ENCODE measurements at regions not wholly inside any gene's neighbourhood (a gene's known extent, or its start where the extent isn't known, plus 50 kb on each side); places are given as distances from the start of the nearest gene placed in this dataset.

DNA sequence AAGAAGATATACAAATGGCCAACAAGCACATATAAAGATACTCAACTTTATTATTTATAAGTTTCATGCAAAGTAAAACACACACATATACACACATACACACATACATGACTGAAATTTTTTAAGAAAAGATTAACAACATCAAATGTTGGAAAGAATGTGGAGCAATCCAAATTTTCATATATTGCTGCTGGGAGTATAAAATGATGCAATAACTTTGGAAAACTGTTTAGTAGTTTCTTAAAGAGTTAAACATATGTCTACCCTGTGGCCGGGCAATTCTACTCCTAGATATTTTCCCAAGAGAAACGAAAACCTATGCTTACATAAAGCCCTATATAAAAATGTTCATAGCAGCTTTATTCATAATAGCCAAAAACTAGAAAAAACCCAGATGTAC lies 99.8 kb upstream of the NR4A3 start:
- H3K36me3 ChIP-seq (replicated peaks in 1 of 2; ENCODE audit: control insufficient read depth in 2 of 2, insufficient read depth in 2 of 2, low read length in 2 of 2), result no peaks in the 10 kb centered on the region
- WGBS, 2 donors (ENCODE audit: extremely low coverage in 2 of 2, insufficient read length in 2 of 2, insufficient replicate concordance in 1 of 2), result no CpG with 5 or more reads among the region's 2 CpGs

DNA sequence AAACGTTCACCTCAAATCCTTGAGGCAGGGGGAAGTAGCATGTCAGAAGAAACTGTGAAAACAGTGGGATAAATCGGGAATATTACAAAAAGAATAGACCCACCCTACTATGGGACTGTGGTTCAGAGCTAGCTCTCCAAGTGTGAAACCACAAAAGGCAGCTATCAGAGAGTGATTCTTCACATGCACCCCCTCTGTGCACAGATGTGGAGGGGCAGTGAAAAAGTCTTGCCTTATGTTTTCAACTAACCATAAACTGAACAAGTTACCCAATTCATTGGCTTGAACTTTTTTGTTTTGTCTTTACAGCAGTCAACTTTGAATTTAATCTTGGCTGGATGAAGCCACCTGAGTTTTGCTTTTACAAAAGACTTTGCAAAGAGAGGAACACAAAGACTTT lies 98.8 kb upstream of the NR4A3 start:
- Histone ChIP-seq H3K9me3 (replicated peaks in 1 of 2; ENCODE audit: control insufficient read depth in 2 of 2, insufficient read depth in 1 of 2, low read depth in 1 of 2, low read length in 2 of 2) (peaks cover 0 to 2% of the 10 kb centered on the region in 2 donors), H3K18ac (ENCODE audit: low read length) (no peak overlapping the region), H3K23ac (ENCODE audit: low read depth, low read length, poor library complexity) (no peak overlapping the region), H4K91ac (ENCODE audit: low read depth, low read length, poor library complexity) (no peak overlapping the region), H3K4me1 (ENCODE audit: control insufficient read depth in 2 of 2, insufficient read depth in 1 of 2, low read depth in 1 of 2, low read length in 2 of 2) (no peaks in the 10 kb centered on the region), H3K14ac (ENCODE audit: low read length) (no peak overlapping the region), H3K36me3 (replicated peaks in 1 of 2; ENCODE audit: control insufficient read depth in 2 of 2, insufficient read depth in 2 of 2, low read length in 2 of 2) (no peaks in the 10 kb centered on the region), H2AK5ac (ENCODE audit: low read depth, low read length) (no peak overlapping the region), H2BK15ac (ENCODE audit: low read length) (no peak overlapping the region), H2BK5ac (ENCODE audit: low read length) (no peak overlapping the region), H4K8ac (ENCODE audit: low read depth, low read length) (no peak overlapping the region), H3K79me1 (ENCODE audit: low read depth, low read length) (no peaks in the 10 kb centered on the region), H2BK12ac (ENCODE audit: low read length) (no peak overlapping the region), H3K4me2 (ENCODE audit: insufficient read depth, low read length, poor library complexity, severe bottlenecking) (no peak overlapping the region), H3K4ac (ENCODE audit: low read length) (no peak overlapping the region), H2AFZ (ENCODE audit: low read length) (no peak overlapping the region), H3K9ac (ENCODE audit: low read depth, low read length, poor library complexity) (no peak overlapping the region), H3K27ac (replicated peaks; ENCODE audit: low read length) (no peak overlapping the region), H2BK120ac (ENCODE audit: low read depth, low read length) (no peak overlapping the region), H3K4me3 (ENCODE audit: low read length in 2 of 2) (no peak overlapping the region), H3K27me3 (ENCODE audit: control insufficient read depth in 3 of 3, insufficient read depth in 3 of 3, low read depth in 1 of 3, low read length in 3 of 3) (no peaks in the 10 kb centered on the region)
- WGBS, 2 donors (ENCODE audit: extremely low coverage in 2 of 2, insufficient read length in 2 of 2, insufficient replicate concordance in 1 of 2), result no CpG with 5 or more reads among the region's 2 CpGs
- no peak for DNase-seq (ENCODE audit: low spot score)

More for the DNA sequence above, 99.8 kb upstream of the NR4A3 start:
- Histone ChIP-seq H3K4me3 (ENCODE audit: low read length in 2 of 2) (no peak overlapping the region), H3K4me1 (ENCODE audit: control insufficient read depth in 2 of 2, insufficient read depth in 1 of 2, low read depth in 1 of 2, low read length in 2 of 2) (no peaks in the 10 kb centered on the region), H2AK5ac (ENCODE audit: low read depth, low read length) (no peak overlapping the region), H2BK5ac (ENCODE audit: low read length) (no peak overlapping the region), H2BK15ac (ENCODE audit: low read length) (no peak overlapping the region), H3K27ac (replicated peaks; ENCODE audit: low read length) (no peak overlapping the region), H3K4me2 (ENCODE audit: insufficient read depth, low read length, poor library complexity, severe bottlenecking) (no peak overlapping the region), H3K14ac (ENCODE audit: low read length) (no peak overlapping the region), H4K8ac (ENCODE audit: low read depth, low read length) (no peak overlapping the region), H2AFZ (ENCODE audit: low read length) (no peak overlapping the region), H3K9ac (ENCODE audit: low read depth, low read length, poor library complexity) (no peak overlapping the region), H3K18ac (ENCODE audit: low read length) (no peak overlapping the region), H3K27me3 (ENCODE audit: control insufficient read depth in 3 of 3, insufficient read depth in 3 of 3, low read depth in 1 of 3, low read length in 3 of 3) (no peaks in the 10 kb centered on the region), H2BK12ac (ENCODE audit: low read length) (no peak overlapping the region), H3K23ac (ENCODE audit: low read depth, low read length, poor library complexity) (no peak overlapping the region), H4K91ac (ENCODE audit: low read depth, low read length, poor library complexity) (no peak overlapping the region), H3K4ac (ENCODE audit: low read length) (no peak overlapping the region), H2BK120ac (ENCODE audit: low read depth, low read length) (no peak overlapping the region), H3K79me1 (ENCODE audit: low read depth, low read length) (no peaks in the 10 kb centered on the region), H3K9me3 (replicated peaks in 1 of 2; ENCODE audit: control insufficient read depth in 2 of 2, insufficient read depth in 1 of 2, low read depth in 1 of 2, low read length in 2 of 2) (peaks cover 0 to 2% of the 10 kb centered on the region in 2 donors)
- no peak for DNase-seq (ENCODE audit: low spot score)

DNA sequence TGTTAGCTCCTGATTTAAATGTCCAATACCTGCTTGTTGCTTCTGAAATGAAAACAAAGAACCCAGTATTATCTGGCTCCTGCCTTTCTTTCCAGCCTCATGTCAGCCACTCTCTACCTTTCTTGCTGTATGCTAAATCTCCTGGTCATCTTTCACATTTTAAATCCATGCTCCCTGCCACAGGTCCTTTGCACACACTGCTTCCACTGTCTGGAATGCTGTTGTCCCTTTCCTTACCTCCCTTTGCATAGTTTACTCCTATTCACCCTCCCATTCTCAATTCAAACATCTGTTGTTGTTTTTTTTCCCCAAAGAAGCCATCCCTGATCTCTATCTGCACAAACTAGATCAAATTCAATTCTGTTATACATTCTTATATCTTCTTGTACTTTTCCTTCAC lies 97.0 kb upstream of the NR4A3 start:
- Histone ChIP-seq H3K14ac (ENCODE audit: low read length) (no peak overlapping the region), H3K23ac (ENCODE audit: low read depth, low read length, poor library complexity) (no peak overlapping the region), H3K27me3 (ENCODE audit: control insufficient read depth in 3 of 3, insufficient read depth in 3 of 3, low read depth in 1 of 3, low read length in 3 of 3) (no peaks in the 10 kb centered on the region), H2AK5ac (ENCODE audit: low read depth, low read length) (no peak overlapping the region), H3K4ac (ENCODE audit: low read length) (no peak overlapping the region), H3K9me3 (replicated peaks in 1 of 2; ENCODE audit: control insufficient read depth in 2 of 2, insufficient read depth in 1 of 2, low read depth in 1 of 2, low read length in 2 of 2) (peaks cover 0 to 2% of the 10 kb centered on the region in 2 donors), H3K27ac (replicated peaks; ENCODE audit: low read length) (no peak overlapping the region), H3K4me2 (ENCODE audit: insufficient read depth, low read length, poor library complexity, severe bottlenecking) (no peak overlapping the region), H3K18ac (ENCODE audit: low read length) (no peak overlapping the region), H2BK12ac (ENCODE audit: low read length) (no peak overlapping the region), H3K36me3 (replicated peaks in 1 of 2; ENCODE audit: control insufficient read depth in 2 of 2, insufficient read depth in 2 of 2, low read length in 2 of 2) (no peaks in the 10 kb centered on the region), H3K4me1 (ENCODE audit: control insufficient read depth in 2 of 2, insufficient read depth in 1 of 2, low read depth in 1 of 2, low read length in 2 of 2) (no peaks in the 10 kb centered on the region), H2BK15ac (ENCODE audit: low read length) (no peak overlapping the region), H3K9ac (ENCODE audit: low read depth, low read length, poor library complexity) (no peak overlapping the region), H3K4me3 (ENCODE audit: low read length in 2 of 2) (no peak overlapping the region), H2BK120ac (ENCODE audit: low read depth, low read length) (no peak overlapping the region), H2AFZ (ENCODE audit: low read length) (no peak overlapping the region), H4K8ac (ENCODE audit: low read depth, low read length) (no peak overlapping the region), H4K91ac (ENCODE audit: low read depth, low read length, poor library complexity) (no peak overlapping the region), H2BK5ac (ENCODE audit: low read length) (no peak overlapping the region), H3K79me1 (ENCODE audit: low read depth, low read length) (no peaks in the 10 kb centered on the region)
- no peak for DNase-seq (ENCODE audit: low spot score)

DNA sequence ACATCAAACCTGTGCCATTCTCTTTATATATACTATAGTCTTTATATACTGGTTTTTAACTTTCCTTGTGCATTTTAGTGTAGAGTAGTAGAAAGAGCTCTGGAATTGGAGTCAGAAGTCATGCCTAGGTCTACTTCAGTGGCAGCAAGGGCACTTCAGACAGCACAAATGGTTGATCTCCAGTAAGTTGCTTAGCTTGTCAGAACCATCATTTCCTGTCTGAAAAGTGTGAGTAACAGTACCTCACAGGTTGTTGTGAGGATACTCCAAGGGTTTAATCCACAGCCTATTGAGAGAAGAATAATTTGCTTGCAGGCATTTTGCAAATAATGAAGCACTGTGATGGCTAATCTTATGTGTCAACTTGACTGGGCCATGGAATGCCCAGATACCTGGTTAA lies 95.8 kb upstream of the NR4A3 start:
- Histone ChIP-seq H3K79me1 (ENCODE audit: low read depth, low read length) (peaks cover 1% of the 10 kb centered on the region), H3K9me3 (replicated peaks in 1 of 2; ENCODE audit: control insufficient read depth in 2 of 2, insufficient read depth in 1 of 2, low read depth in 1 of 2, low read length in 2 of 2) (no peaks in the 10 kb centered on the region), H3K4me1 (ENCODE audit: control insufficient read depth in 2 of 2, insufficient read depth in 1 of 2, low read depth in 1 of 2, low read length in 2 of 2) (peaks cover 0 to 3% of the 10 kb centered on the region in 2 donors), H3K9ac (ENCODE audit: low read depth, low read length, poor library complexity) (no peak overlapping the region), H3K18ac (ENCODE audit: low read length) (no peak overlapping the region), H2BK120ac (ENCODE audit: low read depth, low read length) (no peak overlapping the region), H3K36me3 (replicated peaks in 1 of 2; ENCODE audit: control insufficient read depth in 2 of 2, insufficient read depth in 2 of 2, low read length in 2 of 2) (no peaks in the 10 kb centered on the region), H2BK5ac (ENCODE audit: low read length) (no peak overlapping the region), H2BK12ac (ENCODE audit: low read length) (no peak overlapping the region), H2AFZ (ENCODE audit: low read length) (no peak overlapping the region), H3K4me2 (ENCODE audit: insufficient read depth, low read length, poor library complexity, severe bottlenecking) (no peak overlapping the region), H3K27ac (replicated peaks; ENCODE audit: low read length) (no peak overlapping the region), H3K23ac (ENCODE audit: low read depth, low read length, poor library complexity) (no peak overlapping the region), H4K91ac (ENCODE audit: low read depth, low read length, poor library complexity) (no peak overlapping the region), H2BK15ac (ENCODE audit: low read length) (no peak overlapping the region), H3K4me3 (ENCODE audit: low read length in 2 of 2) (no peak overlapping the region), H3K27me3 (ENCODE audit: control insufficient read depth in 3 of 3, insufficient read depth in 3 of 3, low read depth in 1 of 3, low read length in 3 of 3) (no peaks in the 10 kb centered on the region), H4K8ac (ENCODE audit: low read depth, low read length) (no peak overlapping the region), H3K14ac (ENCODE audit: low read length) (no peak overlapping the region), H3K4ac (ENCODE audit: low read length) (no peak overlapping the region), H2AK5ac (ENCODE audit: low read depth, low read length) (no peak overlapping the region)
- DNase-seq (ENCODE audit: low spot score), result no peak

All from neuronal stem cell (in vitro differentiated cells).